HepG2 (cell line): ENCODE measurements at regions not wholly inside any gene's neighbourhood (a gene's known extent, or its start where the extent isn't known, plus 50 kb on each side); places are given as distances from the start of the nearest gene placed in this dataset.
A peak's percentile ranks its signal among the peaks of the same experiment; 100 is the strongest.

Experiments
- ATAC-seq: fragments of 200-7000 bp; cut with Tn5 transposase; 3 replicates; pipeline ENCODE4 v1.9.1; 2020; ENCODE audit warnings: mild to moderate bottlenecking, moderate library complexity
- BruUV-seq: library from RNA; stranded (reverse); fragments of 400-500 nt; replicated peaks from 2 replicates; lab custom pipeline; 2021; lab: Mats Ljungman, UMichigan
- CTCF ChIA-PET: fragments of 300-600 bp; formaldehyde crosslinking; extraction: SDS; loops from one replicate; lab custom pipeline; 2021; ENCODE audit warnings: low total read pairs, inconsistent platforms, low intra/inter-chr PET ratio; lab: Yijun Ruan, JAX
- POLR2A ChIA-PET: fragments of 350-600 bp; sonication (Branson Sonifier 250); formaldehyde crosslinking; loops from one replicate; lab custom pipeline; 2020; ENCODE audit warnings: antibody characterized with exemption, inconsistent platforms; lab: Yijun Ruan, JAX
- DNase-seq: peaks from one replicate; pipeline ENCODE4 v3.0.0-alpha.2; 2015; ENCODE audit warnings: low spot score
- FAIRE-seq: peaks from 3 replicates; lab custom pipeline; 2011; peaks lifted over from hg19 to GRCh38; lab: Jason Lieb, UNC
- H2AFZ ChIP-seq: one replicate; pipeline ENCODE4 v1.6.1; 2011; ENCODE audit warnings: low read length, inconsistent platforms
- H3K27ac ChIP-seq: fragments of 300-600 bp; 3 replicates; pipeline ENCODE4 v1.8.0; 2011; ENCODE audit warnings: mixed run types, mild to moderate bottlenecking, mixed read lengths, low read length, inconsistent platforms; ENCODE audit not compliant: insufficient read depth; ENCODE audit errors: extremely low read length
- H3K27me3 ChIP-seq, 2 experiments: fragments of 200-600 bp in 1 of 2; 2 replicates in 1 of 2; 3 replicates in 1 of 2; pipeline versions ENCODE4 v1.6.0 to v1.8.0; 2011; ENCODE audit warnings: low read length in 2 of 2, mild to moderate bottlenecking in 2 of 2, moderate library complexity in 2 of 2, inconsistent platforms in 1 of 2; ENCODE audit not compliant: insufficient read depth in 2 of 2, control insufficient read depth in 1 of 2
- H3K36me3 ChIP-seq, 2 experiments: fragments of 200-600 bp in 1 of 2; replicated peaks in 1 of 2; 2 replicates in 1 of 2; 3 replicates in 1 of 2; pipeline versions ENCODE4 v1.5.1 to v1.8.0; 2011; ENCODE audit warnings: low read length in 2 of 2, inconsistent platforms in 1 of 2; ENCODE audit not compliant: insufficient read depth in 2 of 2, control insufficient read depth in 1 of 2
- H3K4me1 ChIP-seq: 2 replicates; pipeline ENCODE4 v1.5.1; 2012; ENCODE audit warnings: low read length, inconsistent platforms; ENCODE audit not compliant: insufficient read depth
- H3K4me2 ChIP-seq: 2 replicates; pipeline ENCODE4 v1.6.0; 2011; ENCODE audit warnings: low read depth, low read length, inconsistent platforms
- H3K4me3 ChIP-seq, 3 experiments: fragments of 200-600 bp in 1 of 3; sonication (generic), shearing (Covaris generic) in 1 of 3; replicated peaks in 1 of 3; 2 replicates each; pipeline ENCODE4 v1.5.1; 2011 to 2016; ENCODE audit warnings: low read length in 3 of 3, inconsistent platforms in 2 of 3, low read depth in 2 of 3, mild to moderate bottlenecking in 2 of 3, control low read depth in 1 of 3, mixed read lengths in 1 of 3; ENCODE audit not compliant: insufficient read depth in 1 of 3
- H3K79me2 ChIP-seq: one replicate; pipeline ENCODE4 v1.6.1; 2011; ENCODE audit warnings: low read length, inconsistent platforms; ENCODE audit not compliant: insufficient read depth
- H3K9ac ChIP-seq: 2 replicates; pipeline ENCODE4 v1.6.0; 2011; ENCODE audit warnings: mild to moderate bottlenecking, low read depth, low read length, inconsistent platforms; ENCODE audit not compliant: insufficient read depth
- H3K9me3 ChIP-seq: 2 replicates; pipeline ENCODE4 v1.5.1; 2012; ENCODE audit warnings: mild to moderate bottlenecking, low read length
- H4K20me1 ChIP-seq: 2 replicates; pipeline ENCODE4 v1.6.0; 2011; ENCODE audit warnings: inconsistent platforms, mild to moderate bottlenecking, low read length, moderate library complexity; ENCODE audit not compliant: insufficient read depth
- ZFP1 ChIP-seq: IDR thresholded peaks from 2 replicates; pipeline ENCODE4 v1.6.1; 2016
- ZNF234 ChIP-seq: sonication (generic); formaldehyde crosslinking; conservative IDR thresholded peaks from 2 replicates; pipeline ENCODE4 v1.5.1; 2020; ENCODE audit warnings: mild to moderate bottlenecking, missing genetic modification reagents
- ZNF614 ChIP-seq: IDR thresholded peaks from 2 replicates; pipeline ENCODE4 v1.6.1; 2018; ENCODE audit warnings: missing biosample characterization, missing genetic modification reagents, inconsistent platforms, borderline replicate concordance
- ZNF616 ChIP-seq: sonication (generic); formaldehyde crosslinking; IDR thresholded peaks from 2 replicates; pipeline ENCODE4 v1.5.0; 2020; ENCODE audit warnings: low read depth, mild to moderate bottlenecking, missing genetic modification reagents
- WGBS: methylation state at CpG from one replicate; pipeline ENCODE4 v1.1.6; 2017; ENCODE audit warnings: low lambda C conversion rate; 5-methylcytosine and 5-hydroxymethylcytosine counted together
- in situ Hi-C: cut with HindIII; loops from 2 replicates; pipeline ENCODE4 v1.10.0; 2017; ENCODE audit warnings: low pct_unique_long_range_greater_than_20kb; ENCODE audit not compliant: extremely low pct_ligation_motif_present
- intact Hi-C: fragments of 100-400 bp; cut with micrococcal nuclease; formaldehyde crosslinking; loops from one replicate; pipeline ENCODE4 v1.10.0; 2022; ENCODE audit not compliant: unreplicated experiment
- TF ChIP-seq, protein P1 (sequence below): sonication (generic); formaldehyde crosslinking; IDR thresholded peaks from 2 replicates; pipeline ENCODE4 v1.4.0; 2020; ENCODE audit warnings: mild to moderate bottlenecking, missing genetic modification reagents
- TF ChIP-seq, protein P2 (sequence below): sonication (generic); formaldehyde crosslinking; IDR thresholded peaks from 2 replicates; pipeline ENCODE4 v1.5.0; 2020; ENCODE audit warnings: mild to moderate bottlenecking, missing genetic modification reagents, moderate library complexity

GRCh38 chr9:96071815-96072124 is 196.3 kb downstream of the ERCC6L2 start (continued):
- TF ChIP-seq, protein P1, sequence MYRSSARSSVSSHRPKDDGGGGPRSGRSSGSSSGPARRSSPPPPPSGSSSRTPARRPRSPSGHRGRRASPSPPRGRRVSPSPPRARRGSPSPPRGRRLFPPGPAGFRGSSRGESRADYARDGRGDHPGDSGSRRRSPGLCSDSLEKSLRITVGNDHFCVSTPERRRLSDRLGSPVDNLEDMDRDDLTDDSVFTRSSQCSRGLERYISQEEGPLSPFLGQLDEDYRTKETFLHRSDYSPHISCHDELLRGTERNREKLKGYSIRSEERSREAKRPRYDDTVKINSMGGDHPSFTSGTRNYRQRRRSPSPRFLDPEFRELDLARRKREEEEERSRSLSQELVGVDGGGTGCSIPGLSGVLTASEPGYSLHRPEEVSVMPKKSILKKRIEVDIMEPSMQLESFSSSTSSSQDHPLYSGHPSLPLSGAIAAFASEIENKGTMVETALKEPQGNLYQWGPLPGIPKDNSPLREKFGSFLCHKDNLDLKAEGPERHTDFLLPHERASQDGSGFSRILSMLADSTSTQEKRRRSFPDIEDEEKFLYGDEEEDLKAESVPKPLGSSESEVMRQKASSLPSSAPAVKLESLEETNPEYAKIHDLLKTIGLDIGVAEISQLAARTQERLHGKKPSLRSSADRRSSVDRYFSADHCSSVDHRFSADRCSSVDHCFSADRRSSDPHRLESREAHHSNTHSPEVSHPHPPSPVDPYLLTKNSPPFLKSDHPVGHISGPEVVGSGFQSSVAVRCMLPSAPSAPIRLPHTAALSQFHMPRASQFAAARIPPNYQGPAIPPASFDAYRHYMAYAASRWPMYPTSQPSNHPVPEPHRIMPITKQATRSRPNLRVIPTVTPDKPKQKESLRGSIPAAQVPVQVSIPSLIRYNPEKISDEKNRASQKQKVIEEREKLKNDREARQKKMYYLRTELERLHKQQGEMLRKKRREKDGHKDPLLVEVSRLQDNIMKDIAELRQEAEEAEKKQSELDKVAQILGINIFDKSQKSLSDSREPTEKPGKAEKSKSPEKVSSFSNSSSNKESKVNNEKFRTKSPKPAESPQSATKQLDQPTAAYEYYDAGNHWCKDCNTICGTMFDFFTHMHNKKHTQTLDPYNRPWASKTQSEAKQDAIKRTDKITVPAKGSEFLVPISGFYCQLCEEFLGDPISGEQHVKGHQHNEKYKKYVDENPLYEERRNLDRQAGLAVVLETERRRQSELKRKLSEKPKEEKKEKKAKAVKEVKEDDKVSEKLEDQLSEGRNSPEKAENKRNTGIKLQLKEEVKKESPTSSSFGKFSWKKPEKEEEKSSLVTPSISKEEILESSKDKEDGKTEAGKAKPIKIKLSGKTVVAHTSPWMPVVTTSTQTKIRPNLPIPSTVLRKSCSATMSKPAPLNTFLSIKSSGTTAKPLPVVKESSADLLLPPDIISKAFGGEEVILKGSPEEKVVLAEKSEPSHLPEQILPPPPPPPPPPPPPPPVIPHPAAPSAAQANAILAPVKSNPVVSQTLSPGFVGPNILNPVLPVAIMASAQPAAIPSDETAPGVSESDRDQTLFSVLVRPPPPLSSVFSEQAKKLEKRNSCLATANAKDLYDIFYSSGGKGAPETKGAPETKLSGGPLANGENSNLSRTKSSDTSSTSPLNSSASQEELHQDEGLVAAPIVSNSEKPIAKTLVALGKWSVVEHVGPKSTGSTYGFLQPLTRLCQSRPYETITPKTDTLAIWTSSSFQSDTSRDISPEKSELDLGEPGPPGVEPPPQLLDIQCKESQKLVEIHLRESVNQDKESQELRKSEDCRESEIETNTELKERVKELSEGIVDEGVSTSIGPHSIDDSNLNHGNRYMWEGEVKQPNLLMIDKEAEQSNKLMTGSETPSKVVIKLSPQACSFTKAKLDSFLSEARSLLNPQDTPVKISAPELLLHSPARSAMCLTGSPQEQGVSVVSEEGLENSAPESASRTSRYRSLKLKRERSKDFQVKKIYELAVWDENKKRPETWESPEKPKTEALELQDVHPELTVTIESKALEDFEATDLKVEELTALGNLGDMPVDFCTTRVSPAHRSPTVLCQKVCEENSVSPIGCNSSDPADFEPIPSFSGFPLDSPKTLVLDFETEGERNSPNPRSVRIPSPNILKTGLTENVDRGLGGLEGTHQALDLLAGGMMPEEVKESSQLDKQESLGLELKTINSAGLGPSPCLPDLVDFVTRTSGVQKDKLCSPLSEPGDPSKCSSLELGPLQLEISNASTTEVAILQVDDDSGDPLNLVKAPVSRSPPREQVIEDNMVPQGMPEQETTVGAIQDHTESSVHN (CRISPR knock-in tag), result no peak
- TF ChIP-seq ZFP1 (CRISPR knock-in tag) (no peak), ZNF234 (CRISPR knock-in tag) (no peak)

DNA sequence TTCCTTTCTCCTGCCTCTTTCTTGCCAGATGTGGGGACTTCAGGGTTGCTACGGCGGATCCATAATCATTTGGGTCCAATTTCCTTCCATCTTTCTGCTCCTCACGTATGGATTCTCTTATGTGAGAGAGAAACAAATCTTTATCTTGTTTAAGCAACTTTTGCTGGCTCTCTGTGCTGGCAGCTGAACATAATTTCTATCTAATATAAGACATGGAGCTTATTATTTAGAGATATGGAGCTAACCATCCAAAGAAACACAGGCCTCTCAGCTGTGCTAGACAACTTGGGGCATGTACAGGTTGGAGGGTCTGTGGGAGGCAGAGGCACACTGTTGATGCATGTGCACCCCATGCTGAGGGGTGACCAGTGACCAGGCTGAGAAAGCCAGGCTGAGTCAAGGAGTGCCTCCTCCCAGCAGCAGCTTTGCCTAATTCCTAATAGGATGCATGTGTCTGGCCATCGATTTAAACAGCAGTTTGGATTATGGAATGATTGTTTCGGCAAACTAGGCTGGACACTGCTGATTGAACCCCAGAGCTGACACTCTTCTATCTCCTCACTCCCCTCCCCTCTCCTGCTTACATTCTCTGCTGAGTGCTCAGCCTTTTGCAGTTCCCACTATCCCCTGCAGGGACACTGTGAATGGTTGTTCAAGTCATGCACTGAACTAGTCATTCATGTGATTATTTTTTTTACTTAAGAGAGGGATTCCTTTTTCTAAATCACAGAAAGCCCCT is 195.8 kb downstream of the ERCC6L2 start:
- Histone ChIP-seq H3K9ac (no peak overlapping the region), H3K4me1 (no peaks in the 10 kb centered on the region), H3K27me3 (peaks cover 1 to 22% of the 10 kb centered on the region in 2 experiments; a peak in 3 of 5 replicates), H4K20me1 (no peaks in the 10 kb centered on the region), H3K36me3 (no peaks in the 10 kb centered on the region), H3K79me2 (no peaks in the 10 kb centered on the region), H3K27ac (no peak overlapping the region), H3K4me2 (no peak overlapping the region), H2AFZ (no peak overlapping the region), H3K4me3 (no peak overlapping the region), H3K9me3 (no peaks in the 10 kb centered on the region)
- BruUV-seq, result no TSS peak
- FAIRE-seq (peak; percentile 68), DNase-seq (peak; percentile 16), ATAC-seq (peak; percentile 96)
- TF ChIP-seq ZNF614 (CRISPR knock-in tag), result no peak
- TF ChIP-seq, protein P2, sequence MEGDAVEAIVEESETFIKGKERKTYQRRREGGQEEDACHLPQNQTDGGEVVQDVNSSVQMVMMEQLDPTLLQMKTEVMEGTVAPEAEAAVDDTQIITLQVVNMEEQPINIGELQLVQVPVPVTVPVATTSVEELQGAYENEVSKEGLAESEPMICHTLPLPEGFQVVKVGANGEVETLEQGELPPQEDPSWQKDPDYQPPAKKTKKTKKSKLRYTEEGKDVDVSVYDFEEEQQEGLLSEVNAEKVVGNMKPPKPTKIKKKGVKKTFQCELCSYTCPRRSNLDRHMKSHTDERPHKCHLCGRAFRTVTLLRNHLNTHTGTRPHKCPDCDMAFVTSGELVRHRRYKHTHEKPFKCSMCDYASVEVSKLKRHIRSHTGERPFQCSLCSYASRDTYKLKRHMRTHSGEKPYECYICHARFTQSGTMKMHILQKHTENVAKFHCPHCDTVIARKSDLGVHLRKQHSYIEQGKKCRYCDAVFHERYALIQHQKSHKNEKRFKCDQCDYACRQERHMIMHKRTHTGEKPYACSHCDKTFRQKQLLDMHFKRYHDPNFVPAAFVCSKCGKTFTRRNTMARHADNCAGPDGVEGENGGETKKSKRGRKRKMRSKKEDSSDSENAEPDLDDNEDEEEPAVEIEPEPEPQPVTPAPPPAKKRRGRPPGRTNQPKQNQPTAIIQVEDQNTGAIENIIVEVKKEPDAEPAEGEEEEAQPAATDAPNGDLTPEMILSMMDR, result peak; percentile 25
- TF ChIP-seq ZNF616, result no peak
- intact Hi-C loops (no loop called here), in situ Hi-C loops (no loop called here)
- WGBS, result 33% methylated on average over 5 of the region's 5 CpGs
- ChIA-PET POLR2A (no interaction called here), CTCF (no interaction called here)
